MM.1S (cell line): ENCODE measurements at regions not wholly inside any gene's neighbourhood (a gene's known extent, or its start where the extent isn't known, plus 50 kb on each side); places are given as distances from the start of the nearest gene placed in this dataset.
"Not testable (repeated sequence)": the region's sequence is repeated elsewhere in the genome, so short reads cannot be mapped to it uniquely, and the experiment has no call there.

Experiments
- DNase-seq: peaks from one replicate; pipeline ENCODE4 v3.0.0-alpha.2; 2015
- H2AFZ ChIP-seq: fragments of 300-600 bp; sonication (generic); 2 replicates; pipeline ENCODE4 v1.6.0; 2016; ENCODE audit warnings: antibody characterized with exemption, low read length
- H3F3A ChIP-seq: fragments of 300-600 bp; sonication (generic); 2 replicates; pipeline ENCODE4 v1.6.1; 2016; ENCODE audit warnings: mild to moderate bottlenecking, antibody characterized with exemption, low read length, moderate library complexity, mixed read lengths; ENCODE audit not compliant: insufficient read depth
- H3K27ac ChIP-seq: fragments of 300-600 bp; sonication (generic); 2 replicates; pipeline ENCODE4 v1.5.1; 2016; ENCODE audit warnings: mild to moderate bottlenecking, low read length
- H3K27me3 ChIP-seq: fragments of 300-600 bp; sonication (generic); replicated peaks from 2 replicates; pipeline ENCODE4 v1.6.0; 2016; ENCODE audit warnings: low read length; ENCODE audit not compliant: insufficient read depth
- H3K36me3 ChIP-seq: fragments of 300-600 bp; sonication (generic); replicated peaks from 2 replicates; pipeline ENCODE4 v1.6.1; 2016; ENCODE audit warnings: mild to moderate bottlenecking, low read length, mixed read lengths; ENCODE audit not compliant: insufficient read depth
- H3K4me1 ChIP-seq: fragments of 300-600 bp; sonication (generic); 2 replicates; pipeline ENCODE4 v1.6.1; 2016; ENCODE audit warnings: low read length, mixed read lengths
- H3K4me2 ChIP-seq: fragments of 300-600 bp; sonication (generic); 2 replicates; pipeline ENCODE4 v1.6.0; 2016; ENCODE audit warnings: low read depth, low read length
- H3K4me3 ChIP-seq: fragments of 300-600 bp; sonication (generic); 2 replicates; pipeline ENCODE4 v1.5.1; 2016; ENCODE audit warnings: low read length, mixed read lengths
- H3K79me2 ChIP-seq: fragments of 300-600 bp; sonication (generic); 2 replicates; pipeline ENCODE4 v1.6.1; 2016; ENCODE audit warnings: mixed run types, low read length, mixed read lengths
- H3K9ac ChIP-seq: fragments of 300-600 bp; sonication (generic); 2 replicates; pipeline ENCODE4 v1.6.1; 2016; ENCODE audit warnings: low read length, mixed read lengths
- H3K9me2 ChIP-seq: fragments of 300-600 bp; sonication (generic); replicated peaks from 2 replicates; pipeline ENCODE4 v1.6.1; 2016; ENCODE audit warnings: mild to moderate bottlenecking, low read length, mixed read lengths; ENCODE audit not compliant: insufficient read depth
- H3K9me3 ChIP-seq: fragments of 300-600 bp; sonication (generic); replicated peaks from 2 replicates; pipeline ENCODE4 v1.6.1; 2016; ENCODE audit warnings: mild to moderate bottlenecking, low read length, mixed read lengths; ENCODE audit not compliant: insufficient read depth
- H4K20me1 ChIP-seq: fragments of 300-600 bp; sonication (generic); 2 replicates; pipeline ENCODE4 v1.6.1; 2016; ENCODE audit warnings: mild to moderate bottlenecking, low read length, moderate library complexity, mixed read lengths; ENCODE audit not compliant: insufficient read depth
- EZH2 ChIP-seq: fragments of 300-600 bp; sonication (generic); optimal IDR thresholded peaks from 2 replicates; pipeline ENCODE3; 2017; ENCODE audit warnings: low read depth, mild to moderate bottlenecking, antibody characterized with exemption, low read length, mixed read lengths
- EZH2phosphoT487 ChIP-seq: fragments of 300-600 bp; sonication (generic); IDR thresholded peaks from 2 replicates; pipeline ENCODE4 v1.6.1; 2018; ENCODE audit warnings: antibody characterized with exemption, low read length
- TF ChIP-seq, protein P1 (sequence below): fragments of 300-600 bp; sonication (generic); IDR thresholded peaks from 2 replicates; pipeline ENCODE4 v1.5.1; 2016; ENCODE audit warnings: antibody characterized with exemption, low read length, mixed read lengths

DNA sequence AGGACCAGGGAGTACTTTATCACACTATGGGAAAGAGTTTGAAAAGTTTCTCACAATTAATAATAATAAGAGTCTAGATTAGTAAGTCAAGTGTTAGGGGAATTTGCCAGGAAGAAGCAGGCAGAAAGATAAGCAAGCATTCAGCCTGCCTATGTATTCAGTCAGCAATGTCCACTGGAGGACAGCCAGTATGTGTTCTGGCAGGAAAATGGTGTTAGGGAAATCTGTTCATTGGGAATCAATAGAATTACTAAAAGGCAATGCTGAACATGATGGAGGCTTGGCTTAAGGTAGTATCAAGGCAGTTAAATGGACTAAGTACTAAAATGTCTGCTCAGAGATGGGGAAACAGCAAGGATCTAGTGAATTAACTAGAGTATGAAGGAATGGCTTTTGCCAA lies 221.2 kb downstream of the PPP4R3C start:
- Histone ChIP-seq H3K9me3 (no peaks in the 10 kb centered on the region), H2AFZ (no peak overlapping the region)

DNA sequence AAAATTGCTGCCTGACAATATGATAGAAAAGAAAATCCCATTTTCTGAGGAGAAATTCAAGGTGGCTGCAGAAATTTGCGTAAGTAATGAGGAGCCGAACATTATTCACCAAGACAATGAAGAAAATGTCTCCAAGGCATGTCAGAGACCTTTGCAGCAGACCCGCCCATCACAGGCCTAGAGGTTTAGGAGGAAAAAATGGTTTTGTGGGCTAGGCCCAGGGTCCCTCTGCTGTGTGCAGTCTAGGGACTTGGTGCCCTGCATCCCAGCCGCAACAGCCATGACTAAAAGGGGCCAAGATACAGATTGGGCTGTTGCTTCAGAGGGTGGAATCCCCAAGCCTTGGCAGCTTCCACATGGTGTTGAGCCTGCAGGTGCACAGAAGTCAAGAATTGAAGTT lies 223.1 kb downstream of the PPP4R3C start:
- H3K9ac ChIP-seq, H3K36me3 ChIP-seq, H3K4me1 ChIP-seq, DNase-seq, H3K9me2 ChIP-seq, H3K27me3 ChIP-seq, H3K4me3 ChIP-seq, H3K27ac ChIP-seq, H2AFZ ChIP-seq, H3F3A ChIP-seq, H3K4me2 ChIP-seq, H3K79me2 ChIP-seq, H4K20me1 ChIP-seq, H3K9me3 ChIP-seq: not testable (repeated sequence)

More for the DNA sequence above, 221.2 kb downstream of the PPP4R3C start:
- no peaks in the 10 kb centered on the region for H4K20me1 ChIP-seq
- no peak overlapping the region for H3K27ac ChIP-seq
- H3K9ac ChIP-seq, result no peak overlapping the region
- no peaks in the 10 kb centered on the region for H3K9me2 ChIP-seq
- H3F3A ChIP-seq, result peaks cover 9% of the 10 kb centered on the region; the same call in 1 of the 2 replicates
- H3K79me2 ChIP-seq, result no peaks in the 10 kb centered on the region
- TF ChIP-seq EZH2 (no peak), EZH2phosphoT487 (no peak)
- no peak for DNase-seq
- H3K36me3 ChIP-seq, result no peaks in the 10 kb centered on the region
- no peaks in the 10 kb centered on the region for H3K4me1 ChIP-seq
- H3K4me2 ChIP-seq, result no peak overlapping the region
- H3K4me3 ChIP-seq, result no peak overlapping the region
- no peaks in the 10 kb centered on the region for H3K27me3 ChIP-seq

DNA sequence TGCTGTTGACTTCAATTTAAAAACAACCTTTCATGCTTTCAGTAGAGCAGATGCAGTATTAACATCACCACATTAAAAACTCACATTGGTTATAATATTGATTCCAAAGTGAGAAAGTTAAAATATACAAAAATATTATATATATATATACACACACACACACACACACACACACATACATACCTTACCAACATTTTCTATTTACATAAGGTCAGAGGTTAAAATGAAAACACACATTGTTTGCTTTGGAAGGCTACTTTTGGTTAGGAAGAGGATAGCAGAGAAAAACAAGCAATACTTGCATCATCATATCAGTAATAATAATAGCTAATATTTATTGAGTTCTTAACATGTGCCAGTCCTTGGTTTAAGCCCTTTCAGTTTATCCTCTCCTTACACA lies 226.5 kb downstream of the PPP4R3C start:
- Histone ChIP-seq H3K4me2 (no peak overlapping the region), H3K9ac (no peak overlapping the region), H3K27ac (no peak overlapping the region), H3K4me1 (no peaks in the 10 kb centered on the region), H3K9me2 (no peaks in the 10 kb centered on the region), H2AFZ (no peak overlapping the region), H3K9me3 (no peaks in the 10 kb centered on the region), H3K27me3 (no peaks in the 10 kb centered on the region), H3K79me2 (no peaks in the 10 kb centered on the region), H3F3A (no peaks in the 10 kb centered on the region), H4K20me1 (no peaks in the 10 kb centered on the region), H3K36me3 (no peaks in the 10 kb centered on the region), H3K4me3 (no peak overlapping the region)
- no peak for DNase-seq
- TF ChIP-seq EZH2 (no peak), EZH2phosphoT487 (no peak)
- TF ChIP-seq, protein P1, sequence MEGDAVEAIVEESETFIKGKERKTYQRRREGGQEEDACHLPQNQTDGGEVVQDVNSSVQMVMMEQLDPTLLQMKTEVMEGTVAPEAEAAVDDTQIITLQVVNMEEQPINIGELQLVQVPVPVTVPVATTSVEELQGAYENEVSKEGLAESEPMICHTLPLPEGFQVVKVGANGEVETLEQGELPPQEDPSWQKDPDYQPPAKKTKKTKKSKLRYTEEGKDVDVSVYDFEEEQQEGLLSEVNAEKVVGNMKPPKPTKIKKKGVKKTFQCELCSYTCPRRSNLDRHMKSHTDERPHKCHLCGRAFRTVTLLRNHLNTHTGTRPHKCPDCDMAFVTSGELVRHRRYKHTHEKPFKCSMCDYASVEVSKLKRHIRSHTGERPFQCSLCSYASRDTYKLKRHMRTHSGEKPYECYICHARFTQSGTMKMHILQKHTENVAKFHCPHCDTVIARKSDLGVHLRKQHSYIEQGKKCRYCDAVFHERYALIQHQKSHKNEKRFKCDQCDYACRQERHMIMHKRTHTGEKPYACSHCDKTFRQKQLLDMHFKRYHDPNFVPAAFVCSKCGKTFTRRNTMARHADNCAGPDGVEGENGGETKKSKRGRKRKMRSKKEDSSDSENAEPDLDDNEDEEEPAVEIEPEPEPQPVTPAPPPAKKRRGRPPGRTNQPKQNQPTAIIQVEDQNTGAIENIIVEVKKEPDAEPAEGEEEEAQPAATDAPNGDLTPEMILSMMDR, result no peak

DNA sequence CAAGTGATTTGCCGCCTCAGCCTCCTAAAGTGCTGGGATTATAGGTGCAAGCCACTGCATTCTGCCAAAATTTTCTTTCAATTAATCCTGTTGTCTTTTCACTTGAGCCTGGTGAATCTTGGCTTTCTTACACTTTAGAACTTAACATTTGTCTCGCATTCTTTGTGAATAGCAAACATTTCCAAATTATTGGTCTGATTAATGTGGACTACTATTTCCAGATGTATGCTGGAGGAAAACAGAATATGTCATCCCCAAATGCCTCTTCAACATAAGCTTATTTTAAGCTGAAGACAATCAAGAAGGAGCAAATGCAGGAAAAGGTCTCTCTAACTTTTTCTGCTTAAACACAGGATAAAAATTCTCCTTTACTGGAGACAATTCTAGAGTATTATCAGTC lies 233.4 kb downstream of the PPP4R3C start:
- DNase-seq, result no peak
- H3K4me3 ChIP-seq, result no peak overlapping the region
- H3K27ac ChIP-seq, result no peak overlapping the region
- no peaks in the 10 kb centered on the region for H3K36me3 ChIP-seq
- no peak overlapping the region for H3K9ac ChIP-seq
- H4K20me1 ChIP-seq, result no peaks in the 10 kb centered on the region
- H3K4me1 ChIP-seq, result no peaks in the 10 kb centered on the region
- H2AFZ ChIP-seq, result no peak overlapping the region
- H3F3A ChIP-seq, result no peaks in the 10 kb centered on the region
- H3K9me2 ChIP-seq, result no peaks in the 10 kb centered on the region
- H3K27me3 ChIP-seq, result no peaks in the 10 kb centered on the region
- H3K79me2 ChIP-seq, result no peaks in the 10 kb centered on the region
- no peaks in the 10 kb centered on the region for H3K9me3 ChIP-seq
- no peak overlapping the region for H3K4me2 ChIP-seq
- TF ChIP-seq EZH2phosphoT487 (no peak), EZH2 (no peak)
- TF ChIP-seq, protein P1, result no peak
